Hematopoietic multipotent progenitor cell treated with erythropoietin and hydrocortisone succinate and interleukin-3 and kit ligand, for 8 days (in vitro differentiated cells): ENCODE measurements at regions not wholly inside any gene's neighbourhood (a gene's known extent, or its start where the extent isn't known, plus 50 kb on each side); places are given as distances from the start of the nearest gene placed in this dataset.
"Not testable (repeated sequence)": the region's sequence is repeated elsewhere in the genome, so short reads cannot be mapped to it uniquely, and the experiment has no call there.

Source experiments
- DNase-seq: peaks from one replicate; pipeline ENCODE4 v3.0.0-alpha.2; 2015

- DNase-seq, result no peak
Measured at GRCh38 chr14:53735916-53736315, 220.7 kb downstream of the BMP4 start.

GRCh38 chr14:53723221-53723620, 233.4 kb downstream of the BMP4 start:
- no peak for DNase-seq

GRCh38 chr14:53719536-53719935, 237.1 kb downstream of the BMP4 start:
- DNase-seq, result no peak

- no peak for DNase-seq
Measured at GRCh38 chr14:53716578-53716977, 240.0 kb downstream of the BMP4 start.

- no peak for DNase-seq
Measured at GRCh38 chr14:53715193-53715721, 241.4 kb downstream of the BMP4 start.

- DNase-seq, result no peak
Measured at GRCh38 chr14:53714495-53715192, 242.0 kb downstream of the BMP4 start.

GRCh38 chr14:53712901-53713300, 243.7 kb downstream of the BMP4 start:
- not testable (repeated sequence) for DNase-seq

- no peak for DNase-seq
Measured at GRCh38 chr14:53711205-53711604, 245.4 kb downstream of the BMP4 start.

- DNase-seq, result no peak
Measured at GRCh38 chr14:53710615-53711014, 246.0 kb downstream of the BMP4 start.

- DNase-seq, result no peak
Measured at GRCh38 chr14:53709381-53709780, 247.2 kb downstream of the BMP4 start.

GRCh38 chr14:53703457-53703856, 253.2 kb downstream of the BMP4 start:
- DNase-seq, result no peak

GRCh38 chr14:53701108-53701875, 255.3 kb downstream of the BMP4 start:
- DNase-seq, result no peak

- no peak for DNase-seq
Measured at GRCh38 chr14:53696217-53696965, 260.2 kb downstream of the BMP4 start.

GRCh38 chr14:53695692-53696214, 260.9 kb downstream of the BMP4 start:
- DNase-seq, result no peak

- DNase-seq, result no peak
Measured at GRCh38 chr14:53692885-53693284, 263.7 kb downstream of the BMP4 start.

GRCh38 chr14:53692451-53692850, 264.2 kb downstream of the BMP4 start:
- no peak for DNase-seq

- DNase-seq, result no peak
Measured at GRCh38 chr14:53683229-53683628, 273.4 kb downstream of the BMP4 start.

- DNase-seq, result no peak
Measured at GRCh38 chr14:53672526-53672925, 284.1 kb downstream of the BMP4 start.

GRCh38 chr14:53670701-53671100, 285.9 kb downstream of the BMP4 start:
- DNase-seq, result no peak

- no peak for DNase-seq
Measured at GRCh38 chr14:53668897-53669296, 287.7 kb downstream of the BMP4 start.

- DNase-seq, result no peak
Measured at GRCh38 chr14:53663709-53664108, 292.9 kb downstream of the BMP4 start.

- DNase-seq, result no peak
Measured at GRCh38 chr14:53655080-53655785, 301.4 kb downstream of the BMP4 start.

- DNase-seq, result no peak
Measured at GRCh38 chr14:53652068-53652467, 304.6 kb downstream of the BMP4 start.
